GM18511 (cell line): ENCODE measurements at regions not wholly inside any gene's neighbourhood (a gene's known extent, or its start where the extent isn't known, plus 50 kb on each side); places are given as distances from the start of the nearest gene placed in this dataset.
A peak's percentile ranks its signal among the peaks of the same experiment; 100 is the strongest.
"Not testable (repeated sequence)": the region's sequence is repeated elsewhere in the genome, so short reads cannot be mapped to it uniquely, and the experiment has no call there.

ENCODE experiments used
- ATAC-seq: cut with Tn5 transposase; IDR thresholded peaks from one replicate; pipeline ENCODE4 v1.9.1; 2021; ENCODE audit warnings: mild to moderate bottlenecking, moderate library complexity; ENCODE audit not compliant: unreplicated experiment

- no peak for ATAC-seq
Observed at GRCh38 chr16:85220125-85220839, 108.0 kb upstream of the CIBAR2 start.

GRCh38 chr16:85220964-85221731, 108.9 kb upstream of the CIBAR2 start:
- ATAC-seq, result no peak

- ATAC-seq, result no peak
Observed at GRCh38 chr16:85221771-85222154, 109.5 kb upstream of the CIBAR2 start.

GRCh38 chr16:85222155-85222863, 110.0 kb upstream of the CIBAR2 start:
- no peak for ATAC-seq

GRCh38 chr16:85225257-85225656, 113.0 kb upstream of the CIBAR2 start:
- ATAC-seq, result no peak

- no peak for ATAC-seq
Observed at GRCh38 chr16:85225721-85226120, 113.4 kb upstream of the CIBAR2 start.

GRCh38 chr16:85227084-85227945, 115.0 kb upstream of the CIBAR2 start:
- ATAC-seq, result peak; percentile 79

GRCh38 chr16:85227946-85228862, 115.9 kb upstream of the CIBAR2 start:
- peak; percentile 9 for ATAC-seq

GRCh38 chr16:85228970-85229430, 116.7 kb upstream of the CIBAR2 start:
- no peak for ATAC-seq

- ATAC-seq, result no peak
Observed at GRCh38 chr16:85229869-85230462, 117.7 kb upstream of the CIBAR2 start.

GRCh38 chr16:85230764-85231383, 118.6 kb upstream of the CIBAR2 start:
- not testable (repeated sequence) for ATAC-seq

GRCh38 chr16:85231959-85232358, 119.7 kb upstream of the CIBAR2 start:
- no peak for ATAC-seq

- ATAC-seq, result no peak
Observed at GRCh38 chr16:85232369-85233142, 120.3 kb upstream of the CIBAR2 start.

- no peak for ATAC-seq
Observed at GRCh38 chr16:85233516-85233915, 121.2 kb upstream of the CIBAR2 start.

GRCh38 chr16:85234310-85235204, 122.3 kb upstream of the CIBAR2 start:
- ATAC-seq, result no peak

GRCh38 chr16:85235991-85236817, 123.9 kb upstream of the CIBAR2 start:
- ATAC-seq, result peak; percentile 58
